Adrenal gland (tissue), 5 donors: ENCODE measurements at regions not wholly inside any gene's neighbourhood (a gene's known extent, or its start where the extent isn't known, plus 50 kb on each side); places are given as distances from the start of the nearest gene placed in this dataset.

Experiments used
- CTCF ChIP-seq, 6 experiments: fragments of 450-650 bp in 4 of 6; fragments of 200-600 bp in 2 of 6; sonication (generic) in 1 of 6; IDR thresholded peaks; 1 replicate in 5 of 6; 2 replicates in 1 of 6; pipeline versions ENCODE4 v1.5.1 to v1.8.0; 2016 to 2021; ENCODE audit warnings: antibody characterized with exemption in 6 of 6, mild to moderate bottlenecking in 2 of 6, moderate library complexity in 1 of 6
- POLR2A ChIP-seq, 2 donors: fragments of 450-650 bp; IDR thresholded peaks; one replicate each; pipeline ENCODE4 v1.6.1; 2017; ENCODE audit warnings: antibody characterized with exemption in 2 of 2, mild to moderate bottlenecking in 2 of 2, moderate library complexity in 1 of 2
- donor health status: DM: no; HTN: no; CAD: no.

DNA sequence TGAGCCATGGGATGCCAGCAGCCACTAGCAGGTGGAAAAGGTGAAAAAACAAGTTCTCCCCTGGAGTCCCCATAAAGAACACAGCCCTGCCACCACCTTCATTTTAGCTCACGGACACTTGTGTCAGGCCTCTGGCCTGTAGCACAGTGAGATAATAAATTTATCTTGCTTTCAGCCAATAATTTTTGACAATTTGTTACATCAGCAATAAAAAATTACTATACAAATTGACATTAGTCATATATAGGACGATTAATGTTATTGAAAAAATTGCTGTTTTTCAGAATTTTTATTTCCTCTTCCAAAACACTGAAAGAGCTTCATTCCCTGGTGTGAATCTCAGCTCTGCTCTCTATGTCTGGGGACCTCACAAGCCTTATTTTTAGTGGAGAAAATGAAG, 152.9 kb upstream of the ETV3 start:
- TF ChIP-seq CTCF (IDR thresholded peaks at IDR 0.05) (no peak), POLR2A (IDR thresholded peaks at IDR 0.05) (no peak)
